Common myeloid progenitor, CD34-positive (primary cell): ENCODE measurements at regions not wholly inside any gene's neighbourhood (a gene's known extent, or its start where the extent isn't known, plus 50 kb on each side); places are given as distances from the start of the nearest gene placed in this dataset.

Source experiments
- CTCF ChIA-PET: fragments of 350-600 bp; sonication (Branson Sonifier 250); formaldehyde crosslinking; loops from one replicate; lab custom pipeline; 2021; ENCODE audit warnings: antibody characterized with exemption; lab: Charles Lee
- POLR2A ChIA-PET: fragments of 350-600 bp; sonication (Branson Sonifier 250); formaldehyde crosslinking; loops from one replicate; lab custom pipeline; 2021; ENCODE audit warnings: antibody characterized with exemption; lab: Charles Lee
- DNase-seq, 3 donors: peaks; one replicate each; pipeline versions ENCODE4 v3.0.0 to v3.0.0-alpha.2; 2013
- H3K27ac ChIP-seq, 2 experiments: 1 replicate in 1 of 2; 2 replicates in 1 of 2; pipeline ENCODE4 v1.7.0; 2013; ENCODE audit warnings: inconsistent platforms in 2 of 2, low read length in 2 of 2, mild to moderate bottlenecking in 2 of 2, low read depth in 1 of 2, moderate library complexity in 1 of 2; ENCODE audit not compliant: severe bottlenecking in 2 of 2, insufficient read depth in 1 of 2, poor library complexity in 1 of 2
- H3K27me3 ChIP-seq, 5 experiments: replicated peaks in 2 of 5; 1 replicate in 3 of 5; 2 replicates in 2 of 5; pipeline versions ENCODE4 v1.6.1 to v1.7.0; 2013; ENCODE audit warnings: low read length in 4 of 5, mild to moderate bottlenecking in 2 of 5, moderate library complexity in 2 of 5, inconsistent platforms in 1 of 5; ENCODE audit not compliant: insufficient read depth in 5 of 5, control insufficient read depth in 4 of 5
- H3K36me3 ChIP-seq, 4 experiments: 1 replicate in 2 of 4; 2 replicates in 2 of 4; pipeline versions ENCODE4 v1.6.1 to v1.7.0; 2013; ENCODE audit warnings: low read length in 3 of 4, control low read depth in 1 of 4, mild to moderate bottlenecking in 1 of 4; ENCODE audit not compliant: control insufficient read depth in 4 of 4, insufficient read depth in 4 of 4
- H3K4me1 ChIP-seq, 4 experiments: 1 replicate in 3 of 4; 2 replicates in 1 of 4; pipeline versions ENCODE4 v1.6.1 to v1.7.1; 2013; ENCODE audit warnings: low read length in 3 of 4, mild to moderate bottlenecking in 3 of 4, control low read depth in 1 of 4, inconsistent platforms in 1 of 4, moderate library complexity in 1 of 4; ENCODE audit not compliant: control insufficient read depth in 4 of 4, insufficient read depth in 4 of 4; ENCODE audit errors: control extremely low read depth in 1 of 4
- H3K4me3 ChIP-seq, 7 experiments: 1 replicate in 4 of 7; 2 replicates in 3 of 7; pipeline versions ENCODE4 v1.5.1 to v1.7.0; 2013; ENCODE audit warnings: mild to moderate bottlenecking in 7 of 7, low read length in 6 of 7, moderate library complexity in 6 of 7, inconsistent platforms in 2 of 7, low read depth in 2 of 7, control low read depth in 1 of 7; ENCODE audit not compliant: insufficient read depth in 4 of 7, control insufficient read depth in 1 of 7; ENCODE audit errors: extremely low read depth in 1 of 7
- H3K9me3 ChIP-seq, 5 experiments: 1 replicate in 4 of 5; 2 replicates in 1 of 5; pipeline versions ENCODE4 v1.6.1 to v1.7.1; 2013; ENCODE audit warnings: low read length in 4 of 5, mild to moderate bottlenecking in 2 of 5, inconsistent platforms in 1 of 5, low read depth in 1 of 5, moderate library complexity in 1 of 5; ENCODE audit not compliant: control insufficient read depth in 4 of 5, insufficient read depth in 2 of 5; ENCODE audit errors: control extremely low read depth in 1 of 5
- WGBS: methylation state at CpG from one replicate; pipeline ENCODE4 v1.1.5; 2013; ENCODE audit not compliant: insufficient coverage; 5-methylcytosine and 5-hydroxymethylcytosine counted together

- CTCF ChIA-PET: no interaction called here
- no peaks in the 10 kb centered on the region for H3K9me3 ChIP-seq
Measured at GRCh38 chr6:74656453-74656852, 549.4 kb downstream of the COL12A1 start.

GRCh38 chr6:74654296-74654695 is 551.6 kb downstream of the COL12A1 start:
- POLR2A ChIA-PET: no interaction called here
- no peak overlapping the region for H3K4me3 ChIP-seq
- H3K36me3 ChIP-seq: no peaks in the 10 kb centered on the region
- H3K27ac ChIP-seq: no peak overlapping the region
- CTCF ChIA-PET: no interaction called here
- H3K27me3 ChIP-seq: no peaks in the 10 kb centered on the region
- no peaks in the 10 kb centered on the region for H3K9me3 ChIP-seq
- no peaks in the 10 kb centered on the region for H3K4me1 ChIP-seq
- no peak for DNase-seq

More at GRCh38 chr6:74656453-74656852, 549.4 kb downstream of the COL12A1 start:
- Histone ChIP-seq H3K27me3 (no peaks in the 10 kb centered on the region), H3K4me3 (no peak overlapping the region), H3K36me3 (no peaks in the 10 kb centered on the region), H3K4me1 (no peaks in the 10 kb centered on the region), H3K27ac (no peak overlapping the region)
- no CpG with 5 or more reads among the region's 1 CpG for WGBS
- POLR2A ChIA-PET: no interaction called here
- no peak for DNase-seq

- no peak for DNase-seq
- no CpG with 5 or more reads among the region's 5 CpGs for WGBS
Measured at GRCh38 chr6:74651948-74652842, 553.7 kb downstream of the COL12A1 start.

GRCh38 chr6:74650668-74651067 is 555.2 kb downstream of the COL12A1 start:
- WGBS: no CpG with 5 or more reads among the region's 3 CpGs
- CTCF ChIA-PET: no interaction called here
- Histone ChIP-seq H3K4me3 (no peak overlapping the region), H3K27me3 (no peaks in the 10 kb centered on the region), H3K9me3 (peaks cover 0 to 4% (median 0%) of the 10 kb centered on the region in 5 experiments), H3K4me1 (no peaks in the 10 kb centered on the region), H3K27ac (no peak overlapping the region), H3K36me3 (no peaks in the 10 kb centered on the region)
- DNase-seq: no peak
- POLR2A ChIA-PET: no interaction called here

More at GRCh38 chr6:74651948-74652842, 553.7 kb downstream of the COL12A1 start:
- Histone ChIP-seq H3K9me3 (no peaks in the 10 kb centered on the region), H3K4me1 (no peaks in the 10 kb centered on the region), H3K27me3 (no peaks in the 10 kb centered on the region), H3K4me3 (no peak overlapping the region), H3K27ac (no peak overlapping the region), H3K36me3 (no peaks in the 10 kb centered on the region)
- ChIA-PET POLR2A (no interaction called here), CTCF (interaction anchor here (0.6 kb wide), 1 partner anchor 56 kb away, joined by 3 read pairs; no protein-coding TSS in a partner anchor)

GRCh38 chr6:74646461-74646860 is 559.4 kb downstream of the COL12A1 start:
- 100% methylated on average over 1 of the region's 1 CpG for WGBS
- no peak for DNase-seq
- Histone ChIP-seq H3K36me3 (no peaks in the 10 kb centered on the region), H3K4me3 (no peak overlapping the region), H3K27ac (no peak overlapping the region), H3K9me3 (peaks cover 0 to 4% (median 0%) of the 10 kb centered on the region in 5 experiments), H3K4me1 (no peaks in the 10 kb centered on the region), H3K27me3 (no peaks in the 10 kb centered on the region)
- POLR2A ChIA-PET: no interaction called here
- CTCF ChIA-PET: no interaction called here

GRCh38 chr6:74645108-74645849 is 560.6 kb downstream of the COL12A1 start:
- Histone ChIP-seq H3K4me3 (no peak overlapping the region), H3K36me3 (no peaks in the 10 kb centered on the region), H3K4me1 (no peaks in the 10 kb centered on the region), H3K27ac (no peak overlapping the region), H3K9me3 (peaks cover 0 to 4% (median 0%) of the 10 kb centered on the region in 5 experiments), H3K27me3 (no peaks in the 10 kb centered on the region)
- DNase-seq: no peak
- ChIA-PET CTCF (no interaction called here), POLR2A (no interaction called here)
- 98% methylated on average over 5 of the region's 6 CpGs for WGBS

- ChIA-PET CTCF (no interaction called here), POLR2A (no interaction called here)
- H3K4me1 ChIP-seq: no peaks in the 10 kb centered on the region
- 100% methylated on average over 2 of the region's 2 CpGs for WGBS
- no peak for DNase-seq
- H3K27ac ChIP-seq: no peak overlapping the region
- H3K4me3 ChIP-seq: no peak overlapping the region
- peaks cover 0 to 4% (median 0%) of the 10 kb centered on the region in 5 experiments for H3K9me3 ChIP-seq
- H3K27me3 ChIP-seq: no peaks in the 10 kb centered on the region
- H3K36me3 ChIP-seq: no peaks in the 10 kb centered on the region
Measured at GRCh38 chr6:74642101-74642500, 563.8 kb downstream of the COL12A1 start.
